Memory B cell (primary cell): ENCODE measurements at regions not wholly inside any gene's neighbourhood (a gene's known extent, or its start where the extent isn't known, plus 50 kb on each side); places are given as distances from the start of the nearest gene placed in this dataset.
A peak's percentile ranks its signal among the peaks of the same experiment; 100 is the strongest.
"Not testable (repeated sequence)": the region's sequence is repeated elsewhere in the genome, so short reads cannot be mapped to it uniquely, and the experiment has no call there.

ENCODE experiments used
- ATAC-seq: fragments of 150-1000 bp; cut with Tn5 transposase; 2 replicates; pipeline ENCODE4 v1.10.0; 2021; ENCODE audit warnings: low read depth, mild to moderate bottlenecking, moderate library complexity
- DNase-seq, 2 donors: peaks; one replicate each; pipeline ENCODE4 v3.0.0; 2022; ENCODE audit warnings: low spot score in 2 of 2
- H3K27ac Mint-ChIP-seq: one replicate; pipeline ENCODE4 v1.8.0; 2022; ENCODE audit warnings: mild to moderate bottlenecking, moderate library complexity, mixed read lengths
- H3K27me3 Mint-ChIP-seq: one replicate; pipeline ENCODE4 v1.8.0; 2022; ENCODE audit warnings: mixed read lengths
- H3K36me3 Mint-ChIP-seq: one replicate; pipeline ENCODE4 v1.8.0; 2022; ENCODE audit warnings: mild to moderate bottlenecking, mixed read lengths
- H3K4me1 Mint-ChIP-seq: one replicate; pipeline ENCODE4 v1.8.0; 2022; ENCODE audit warnings: mixed read lengths
- H3K4me3 Mint-ChIP-seq: one replicate; pipeline ENCODE4 v1.8.0; 2022; ENCODE audit warnings: mild to moderate bottlenecking, moderate library complexity, mixed read lengths
- H3K9me3 Mint-ChIP-seq: one replicate; pipeline ENCODE4 v1.8.0; 2022; ENCODE audit warnings: mixed read lengths

DNA sequence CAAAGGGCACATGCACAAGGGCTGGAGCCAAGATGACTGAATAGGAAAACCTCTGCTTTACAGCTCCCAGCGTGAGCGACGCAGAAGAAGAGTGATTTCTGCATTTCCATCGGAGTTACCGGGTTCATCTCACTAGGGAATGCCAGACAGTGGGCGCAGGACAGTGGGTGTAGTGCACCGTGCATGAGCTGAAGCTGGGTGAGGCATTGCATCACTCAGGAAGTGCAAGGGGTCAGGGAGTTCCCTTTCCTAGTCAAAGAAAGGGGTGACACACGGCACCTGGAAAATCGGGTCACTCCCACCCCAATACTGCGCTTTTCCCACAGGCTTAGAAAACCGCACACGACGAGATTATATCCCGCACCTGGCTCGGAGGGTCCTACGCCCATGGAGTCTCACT lies 64.5 kb upstream of the HTR1E start:
- not testable (repeated sequence) for H3K27ac Mint-ChIP-seq, H3K27me3 Mint-ChIP-seq, DNase-seq, H3K4me1 Mint-ChIP-seq, H3K4me3 Mint-ChIP-seq, ATAC-seq, H3K36me3 Mint-ChIP-seq
- H3K9me3 Mint-ChIP-seq = peaks cover 21% of the 10 kb centered on the region

DNA sequence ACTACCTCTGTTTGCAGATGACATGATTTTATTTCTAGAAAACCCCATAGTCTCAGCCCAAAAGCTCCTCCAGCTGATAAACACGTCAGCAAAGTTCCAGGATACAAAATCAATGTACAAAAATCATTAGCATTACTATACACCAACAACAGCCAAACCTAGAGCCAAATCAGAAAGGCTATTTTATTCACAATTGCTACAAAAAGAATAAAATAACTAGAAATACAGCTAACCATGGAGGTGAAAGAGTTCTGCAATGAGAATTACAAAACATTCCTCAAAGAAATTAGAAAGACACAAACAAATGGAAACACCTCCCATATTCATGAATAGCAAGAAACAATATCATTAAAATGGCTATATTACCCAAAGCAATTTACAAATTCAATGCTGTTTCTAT lies 65.6 kb upstream of the HTR1E start:
- H3K27ac Mint-ChIP-seq = no peak overlapping the region
- H3K4me1 Mint-ChIP-seq = no peaks in the 10 kb centered on the region
- no peaks in the 10 kb centered on the region for H3K27me3 Mint-ChIP-seq
- H3K9me3 Mint-ChIP-seq = peaks cover 21% of the 10 kb centered on the region
- DNase-seq = no peak
- no peak for ATAC-seq
- peaks cover 4% of the 10 kb centered on the region for H3K36me3 Mint-ChIP-seq
- no peak overlapping the region for H3K4me3 Mint-ChIP-seq

DNA sequence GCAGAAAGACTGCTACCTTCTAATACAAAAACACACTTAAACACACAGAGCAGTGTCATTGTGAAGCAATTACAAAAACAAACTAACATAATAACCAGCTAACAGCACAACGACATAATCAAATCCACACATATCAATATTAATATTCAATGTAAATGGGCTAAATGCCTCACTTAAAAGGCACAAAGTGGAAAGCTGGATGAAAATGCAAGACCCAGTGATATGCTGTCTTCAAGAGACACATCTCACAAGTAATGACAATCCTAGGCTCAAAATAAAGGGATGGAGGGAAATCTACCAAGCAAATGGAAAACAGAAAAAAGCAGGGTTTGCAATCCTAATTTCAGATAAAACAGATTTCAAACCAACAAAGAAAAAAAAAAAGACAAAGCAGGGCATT lies 67.8 kb upstream of the HTR1E start:
- peaks cover 4% of the 10 kb centered on the region for H3K36me3 Mint-ChIP-seq
- DNase-seq (no peak), ATAC-seq (no peak)
- no peak overlapping the region for H3K27ac Mint-ChIP-seq
- no peaks in the 10 kb centered on the region for H3K4me1 Mint-ChIP-seq
- no peaks in the 10 kb centered on the region for H3K27me3 Mint-ChIP-seq
- H3K4me3 Mint-ChIP-seq = no peak overlapping the region
- peaks cover 23% of the 10 kb centered on the region for H3K9me3 Mint-ChIP-seq

DNA sequence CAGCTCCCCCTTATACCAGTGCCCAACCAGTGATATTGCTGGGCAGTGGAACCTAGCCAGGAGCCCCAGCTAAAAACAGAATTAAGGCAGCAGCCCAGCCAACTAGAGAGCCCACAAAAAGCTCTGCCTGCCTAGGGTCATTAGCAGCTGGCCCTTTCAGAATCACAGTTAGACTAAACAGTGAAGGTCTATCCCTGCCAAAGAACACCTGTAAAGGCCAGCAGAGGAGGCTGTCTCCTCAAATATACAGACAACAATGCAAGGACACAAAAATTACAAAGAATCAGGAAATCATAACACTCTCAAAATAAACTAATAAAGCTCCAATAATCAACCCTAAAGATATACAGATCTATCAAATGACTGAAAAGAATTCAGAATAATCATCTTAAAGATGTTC lies 77.8 kb upstream of the HTR1E start:
- no peaks in the 10 kb centered on the region for H3K4me1 Mint-ChIP-seq
- no peak overlapping the region for H3K27ac Mint-ChIP-seq
- DNase-seq (no peak), ATAC-seq (no peak)
- no peaks in the 10 kb centered on the region for H3K36me3 Mint-ChIP-seq
- H3K4me3 Mint-ChIP-seq = no peak overlapping the region
- H3K27me3 Mint-ChIP-seq = peaks cover 5% of the 10 kb centered on the region
- H3K9me3 Mint-ChIP-seq = no peaks in the 10 kb centered on the region

DNA sequence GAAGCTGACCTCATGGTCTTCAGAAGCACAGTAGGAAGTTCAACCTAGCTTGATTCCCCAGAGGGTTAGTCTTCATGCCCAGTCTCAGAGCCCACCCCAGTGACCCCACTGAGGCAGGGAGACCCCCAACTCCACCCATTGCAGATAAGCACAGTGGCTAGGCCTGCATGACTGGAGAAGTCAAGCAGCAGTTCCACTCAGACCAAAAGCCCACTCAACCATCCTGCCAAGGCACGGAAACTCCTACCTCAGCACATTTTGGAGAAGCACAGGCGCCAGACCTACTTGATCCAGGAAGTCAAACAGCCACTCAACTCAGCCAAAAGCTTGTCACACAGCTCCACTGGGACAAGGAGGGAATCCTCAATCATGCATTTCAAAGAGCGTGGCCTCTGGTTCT lies 78.4 kb upstream of the HTR1E start:
- peaks cover 5% of the 10 kb centered on the region for H3K27me3 Mint-ChIP-seq
- no peaks in the 10 kb centered on the region for H3K9me3 Mint-ChIP-seq
- ATAC-seq (no peak), DNase-seq (no peak)
- H3K27ac Mint-ChIP-seq = no peak overlapping the region
- no peaks in the 10 kb centered on the region for H3K36me3 Mint-ChIP-seq
- no peak overlapping the region for H3K4me3 Mint-ChIP-seq
- no peaks in the 10 kb centered on the region for H3K4me1 Mint-ChIP-seq

DNA sequence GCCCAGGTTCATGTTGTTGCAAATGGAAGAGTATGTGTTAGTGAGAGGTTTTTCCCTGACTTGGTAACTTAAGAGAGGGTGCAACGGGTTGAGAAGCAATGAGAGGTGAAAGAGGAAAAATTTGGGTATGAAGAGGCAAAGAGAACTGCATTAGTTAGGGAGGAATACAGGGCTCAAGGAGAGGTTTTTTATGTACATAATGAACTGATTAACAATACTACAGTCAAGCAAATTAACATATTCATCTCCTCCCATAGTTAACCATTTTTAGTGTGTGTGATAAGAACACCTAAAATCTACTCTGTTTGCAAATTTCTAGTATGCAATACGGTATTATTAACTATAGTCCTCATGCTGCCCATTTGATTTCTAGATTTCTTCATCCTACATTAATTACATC lies 79.5 kb upstream of the HTR1E start:
- no peak for DNase-seq
- Mint-ChIP-seq H3K4me1 (no peaks in the 10 kb centered on the region), H3K4me3 (no peak overlapping the region), H3K9me3 (no peaks in the 10 kb centered on the region), H3K27ac (no peak overlapping the region), H3K27me3 (peaks cover 5% of the 10 kb centered on the region), H3K36me3 (no peaks in the 10 kb centered on the region)
- ATAC-seq = no peak

DNA sequence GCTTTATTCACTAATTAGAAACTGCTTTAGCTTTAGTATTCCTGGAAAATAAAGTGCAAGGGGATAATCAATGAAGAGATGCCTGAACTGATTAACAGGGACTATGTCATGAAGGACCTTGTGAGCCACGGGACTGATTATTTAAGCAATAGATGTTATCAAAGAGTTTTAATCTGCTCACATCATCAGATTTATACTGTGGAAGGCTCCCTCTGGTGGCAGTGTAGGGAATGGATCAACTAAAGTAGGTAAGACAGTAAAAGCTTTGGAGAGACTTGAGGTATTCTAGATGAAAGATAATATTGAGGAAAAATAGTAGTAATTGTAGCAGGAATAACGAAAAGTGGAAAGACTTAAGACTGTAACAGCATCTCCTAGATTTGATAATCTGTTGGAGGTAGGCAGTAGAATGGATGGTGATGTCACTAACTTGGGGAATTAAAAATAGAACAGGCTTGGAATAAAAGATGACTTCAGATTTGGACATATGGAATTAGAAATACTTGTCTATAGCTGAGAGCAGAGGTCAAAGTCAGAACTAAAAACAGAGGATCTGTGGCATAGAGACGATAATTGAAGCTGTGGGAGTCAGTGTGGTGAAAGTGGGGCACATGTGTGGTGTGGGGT lies 80.3 kb upstream of the HTR1E start:
- Mint-ChIP-seq H3K27me3 (peaks cover 4% of the 10 kb centered on the region), H3K4me1 (no peaks in the 10 kb centered on the region), H3K27ac (no peak overlapping the region), H3K36me3 (no peaks in the 10 kb centered on the region), H3K9me3 (no peaks in the 10 kb centered on the region), H3K4me3 (no peak overlapping the region)
- DNase-seq = peak in 1 of 2 donors; percentile 14
- ATAC-seq = no peak

GRCh38 chr6:86856379-86856778 lies 80.9 kb upstream of the HTR1E start:
- H3K27me3 Mint-ChIP-seq = peaks cover 2% of the 10 kb centered on the region
- H3K36me3 Mint-ChIP-seq = no peaks in the 10 kb centered on the region
- no peak overlapping the region for H3K4me3 Mint-ChIP-seq
- no peak for ATAC-seq
- H3K27ac Mint-ChIP-seq = no peak overlapping the region
- no peak for DNase-seq
- no peaks in the 10 kb centered on the region for H3K4me1 Mint-ChIP-seq
- no peaks in the 10 kb centered on the region for H3K9me3 Mint-ChIP-seq

DNA sequence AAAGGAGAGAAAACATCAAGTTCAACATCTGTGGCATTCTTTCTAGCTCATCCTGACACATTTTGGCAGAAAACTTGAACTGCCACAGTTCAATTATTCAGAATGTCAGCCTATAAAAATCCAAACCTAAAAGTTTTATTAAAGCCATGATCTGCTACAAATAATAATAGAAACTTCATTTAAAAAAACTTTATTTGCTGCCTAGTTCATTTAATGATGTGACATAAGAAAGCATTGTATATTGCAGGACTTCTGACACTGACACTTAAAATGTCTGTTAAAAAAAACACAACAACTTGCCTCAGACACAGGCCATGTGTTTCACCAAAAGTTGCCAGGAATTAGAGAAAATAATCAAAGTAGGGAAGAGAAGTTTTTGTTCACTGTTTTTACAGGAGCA lies 88.3 kb upstream of the HTR1E start:
- H3K4me1 Mint-ChIP-seq = no peaks in the 10 kb centered on the region
- peaks cover 5% of the 10 kb centered on the region for H3K9me3 Mint-ChIP-seq
- no peak overlapping the region for H3K4me3 Mint-ChIP-seq
- no peak overlapping the region for H3K27ac Mint-ChIP-seq
- peaks cover 9% of the 10 kb centered on the region for H3K27me3 Mint-ChIP-seq
- H3K36me3 Mint-ChIP-seq = no peaks in the 10 kb centered on the region
- ATAC-seq = no peak
- DNase-seq = no peak

- no peak for ATAC-seq
- Mint-ChIP-seq H3K36me3 (no peaks in the 10 kb centered on the region), H3K4me3 (no peak overlapping the region), H3K4me1 (no peaks in the 10 kb centered on the region), H3K27me3 (peaks cover 2% of the 10 kb centered on the region), H3K9me3 (no peaks in the 10 kb centered on the region), H3K27ac (no peak overlapping the region)
- no peak for DNase-seq
Observed at GRCh38 chr6:86832686-86833085, 104.6 kb upstream of the HTR1E start.

DNA sequence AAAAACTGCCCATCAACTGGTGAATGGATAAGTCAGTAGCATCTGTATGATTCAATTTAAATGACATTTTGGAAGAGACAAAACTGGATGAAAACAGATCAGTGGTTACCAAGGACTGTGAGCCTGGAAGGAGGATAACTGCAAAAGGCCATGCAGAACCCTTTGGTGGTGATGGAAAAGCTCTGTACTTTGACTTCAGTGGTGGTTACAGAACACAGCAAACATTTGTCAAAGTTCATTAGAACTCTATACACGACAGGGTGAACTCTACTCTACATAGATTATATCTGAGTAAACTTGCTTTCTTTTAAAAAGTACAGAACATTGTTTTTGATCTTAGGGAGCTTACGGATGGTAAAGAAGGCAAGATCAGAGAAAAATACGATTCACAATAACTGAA lies 111.9 kb upstream of the HTR1E start:
- Mint-ChIP-seq H3K4me1 (no peaks in the 10 kb centered on the region), H3K27me3 (peaks cover 2% of the 10 kb centered on the region), H3K9me3 (no peaks in the 10 kb centered on the region), H3K36me3 (no peaks in the 10 kb centered on the region), H3K4me3 (no peak overlapping the region), H3K27ac (no peak overlapping the region)
- ATAC-seq (no peak), DNase-seq (no peak)

DNA sequence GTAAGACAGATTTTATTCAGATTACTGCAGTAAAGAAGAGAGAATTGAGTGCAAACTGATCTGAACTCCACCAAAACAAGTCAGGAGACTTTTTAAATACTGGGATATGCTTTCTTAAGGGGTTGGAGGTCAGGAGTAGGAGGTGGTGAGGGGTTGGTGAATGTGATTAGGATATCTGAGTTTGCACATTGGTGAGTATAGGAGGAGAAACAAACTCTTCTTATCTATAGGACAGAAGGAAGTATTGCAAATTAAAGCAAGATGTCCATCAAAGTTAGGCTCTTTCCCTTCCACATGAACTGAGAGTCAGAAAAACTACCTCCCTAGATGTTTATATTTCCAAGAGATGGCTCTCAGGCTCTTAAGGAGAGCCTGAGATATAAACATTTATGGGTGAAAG lies 114.6 kb upstream of the HTR1E start:
- DNase-seq (no peak), ATAC-seq (no peak)
- Mint-ChIP-seq H3K9me3 (peaks cover 2% of the 10 kb centered on the region), H3K27ac (no peak overlapping the region), H3K27me3 (no peaks in the 10 kb centered on the region), H3K4me1 (no peaks in the 10 kb centered on the region), H3K4me3 (no peak overlapping the region), H3K36me3 (no peaks in the 10 kb centered on the region)

- no peaks in the 10 kb centered on the region for H3K4me1 Mint-ChIP-seq
- no peak for DNase-seq
- no peaks in the 10 kb centered on the region for H3K36me3 Mint-ChIP-seq
- no peak overlapping the region for H3K4me3 Mint-ChIP-seq
- ATAC-seq = no peak
- H3K9me3 Mint-ChIP-seq = peaks cover 2% of the 10 kb centered on the region
- no peaks in the 10 kb centered on the region for H3K27me3 Mint-ChIP-seq
- H3K27ac Mint-ChIP-seq = no peak overlapping the region
Observed at GRCh38 chr6:86820750-86821149, 116.6 kb upstream of the HTR1E start.

- peaks cover 8% of the 10 kb centered on the region for H3K9me3 Mint-ChIP-seq
- H3K4me1 Mint-ChIP-seq = no peaks in the 10 kb centered on the region
- H3K4me3 Mint-ChIP-seq = no peak overlapping the region
- no peaks in the 10 kb centered on the region for H3K27me3 Mint-ChIP-seq
- DNase-seq (no peak), ATAC-seq (no peak)
- no peak overlapping the region for H3K27ac Mint-ChIP-seq
- no peaks in the 10 kb centered on the region for H3K36me3 Mint-ChIP-seq
Observed at GRCh38 chr6:86793649-86794048, 143.7 kb upstream of the HTR1E start.

DNA sequence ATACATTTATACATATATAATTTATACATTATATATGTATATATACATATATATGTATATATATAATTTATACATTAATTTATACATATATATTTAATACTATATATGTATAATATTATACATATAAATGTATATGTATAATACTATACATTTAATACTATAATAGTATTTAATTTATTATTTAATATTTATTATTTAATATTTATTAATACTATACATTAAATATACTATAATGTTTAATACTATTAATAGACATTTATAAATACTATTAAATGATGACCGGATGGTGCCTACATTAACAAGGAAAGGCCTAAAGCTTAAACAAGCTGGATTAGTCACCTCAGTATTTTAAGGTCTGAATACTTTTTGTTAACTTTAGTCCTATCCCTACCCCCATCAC lies 145.9 kb upstream of the HTR1E start:
- Mint-ChIP-seq H3K9me3 (peaks cover 1% of the 10 kb centered on the region), H3K4me3 (no peak overlapping the region), H3K4me1 (no peaks in the 10 kb centered on the region), H3K27me3 (no peaks in the 10 kb centered on the region), H3K36me3 (no peaks in the 10 kb centered on the region), H3K27ac (no peak overlapping the region)
- no peak for DNase-seq
- no peak for ATAC-seq
